KMS-11 (cell line): ENCODE measurements at regions not wholly inside any gene's neighbourhood (a gene's known extent, or its start where the extent isn't known, plus 50 kb on each side); places are given as distances from the start of the nearest gene placed in this dataset.

Experiments
- H2AFZ ChIP-seq: fragments of 200-600 bp; sonication (generic); 2 replicates; pipeline ENCODE4 v1.6.1; 2016; ENCODE audit warnings: antibody characterized with exemption, mixed run types, low read depth
- H3K27ac ChIP-seq: fragments of 200-600 bp; sonication (generic); 2 replicates; pipeline ENCODE4 v1.6.1; 2016; ENCODE audit warnings: mild to moderate bottlenecking, mixed run types
- H3K27me3 ChIP-seq: fragments of 200-600 bp; sonication (generic); 2 replicates; pipeline ENCODE4 v1.6.1; 2017; ENCODE audit warnings: mild to moderate bottlenecking, low read depth, mixed run types, moderate library complexity; ENCODE audit not compliant: insufficient read depth
- H3K36me3 ChIP-seq: fragments of 200-600 bp; sonication (generic); 2 replicates; pipeline ENCODE4 v1.6.1; 2017; ENCODE audit warnings: mild to moderate bottlenecking, mixed run types; ENCODE audit not compliant: insufficient read depth
- H3K4me1 ChIP-seq: fragments of 200-600 bp; sonication (generic); 2 replicates; pipeline ENCODE4 v1.6.1; 2016; ENCODE audit warnings: mild to moderate bottlenecking, low read depth, mixed run types; ENCODE audit not compliant: poor library complexity, severe bottlenecking
- H3K4me2 ChIP-seq: fragments of 200-600 bp; sonication (generic); 2 replicates; pipeline ENCODE4 v1.7.0; 2016; ENCODE audit warnings: mild to moderate bottlenecking, mixed run types
- H3K4me3 ChIP-seq: fragments of 200-600 bp; sonication (generic); IDR thresholded peaks from 2 replicates; pipeline ENCODE4 v1.6.1; 2017; ENCODE audit warnings: low read depth, low read length, mixed read lengths; ENCODE audit not compliant: insufficient read depth
- H3K79me2 ChIP-seq: fragments of 200-600 bp; sonication (generic); 2 replicates; pipeline ENCODE4 v1.6.1; 2016; ENCODE audit warnings: low read depth, mixed run types; ENCODE audit not compliant: insufficient read depth
- H3K9ac ChIP-seq: fragments of 200-600 bp; sonication (generic); 2 replicates; pipeline ENCODE4 v1.6.1; 2016; ENCODE audit warnings: mild to moderate bottlenecking, mixed run types
- H4K20me1 ChIP-seq: fragments of 200-600 bp; sonication (generic); 2 replicates; pipeline ENCODE4 v1.6.1; 2016; ENCODE audit warnings: mild to moderate bottlenecking, mixed run types; ENCODE audit not compliant: insufficient read depth
- CTCF ChIP-seq: fragments of 200-600 bp; sonication (generic); conservative IDR thresholded peaks from 2 replicates; pipeline ENCODE4 v1.6.1; 2017; ENCODE audit warnings: low read depth, mild to moderate bottlenecking, antibody characterized with exemption, low read length, moderate library complexity, mixed read lengths

- Histone ChIP-seq H3K27me3 (no peaks in the 10 kb centered on the region), H3K4me2 (no peak overlapping the region), H3K9ac (no peak overlapping the region), H3K4me1 (no peaks in the 10 kb centered on the region), H3K79me2 (no peaks in the 10 kb centered on the region), H4K20me1 (no peaks in the 10 kb centered on the region), H2AFZ (no peak overlapping the region), H3K4me3 (no peak overlapping the region), H3K27ac (no peak overlapping the region), H3K36me3 (no peaks in the 10 kb centered on the region)
- no peak for TF ChIP-seq CTCF
Observed at GRCh38 chr11:79982185-79982584, 541.4 kb upstream of the TENM4 start.

DNA sequence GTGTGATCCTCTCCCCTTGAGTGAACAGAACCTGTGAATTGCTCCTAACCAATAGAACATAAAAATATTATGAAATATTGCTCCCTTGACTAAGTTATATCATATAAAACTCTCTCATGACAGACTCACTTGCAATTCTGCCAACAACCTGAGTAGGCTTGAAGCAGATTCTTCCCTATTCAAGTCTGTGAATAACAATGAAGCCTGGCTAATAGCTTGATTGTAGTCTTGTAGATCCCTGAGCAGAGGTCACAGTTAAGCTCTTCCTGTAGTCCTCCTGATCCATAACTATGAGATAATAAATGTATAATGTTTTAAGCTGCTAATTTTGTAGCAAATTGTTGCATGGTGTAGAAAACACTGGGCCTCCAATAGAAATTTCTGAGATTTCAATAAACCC, 540.1 kb upstream of the TENM4 start:
- no peak overlapping the region for H2AFZ ChIP-seq
- no peak overlapping the region for H3K9ac ChIP-seq
- H3K79me2 ChIP-seq: no peaks in the 10 kb centered on the region
- H3K36me3 ChIP-seq: no peaks in the 10 kb centered on the region
- no peaks in the 10 kb centered on the region for H4K20me1 ChIP-seq
- H3K4me2 ChIP-seq: no peak overlapping the region
- H3K27me3 ChIP-seq: no peaks in the 10 kb centered on the region
- H3K27ac ChIP-seq: no peak overlapping the region
- TF ChIP-seq CTCF: no peak
- no peaks in the 10 kb centered on the region for H3K4me1 ChIP-seq
- H3K4me3 ChIP-seq: no peak overlapping the region

DNA sequence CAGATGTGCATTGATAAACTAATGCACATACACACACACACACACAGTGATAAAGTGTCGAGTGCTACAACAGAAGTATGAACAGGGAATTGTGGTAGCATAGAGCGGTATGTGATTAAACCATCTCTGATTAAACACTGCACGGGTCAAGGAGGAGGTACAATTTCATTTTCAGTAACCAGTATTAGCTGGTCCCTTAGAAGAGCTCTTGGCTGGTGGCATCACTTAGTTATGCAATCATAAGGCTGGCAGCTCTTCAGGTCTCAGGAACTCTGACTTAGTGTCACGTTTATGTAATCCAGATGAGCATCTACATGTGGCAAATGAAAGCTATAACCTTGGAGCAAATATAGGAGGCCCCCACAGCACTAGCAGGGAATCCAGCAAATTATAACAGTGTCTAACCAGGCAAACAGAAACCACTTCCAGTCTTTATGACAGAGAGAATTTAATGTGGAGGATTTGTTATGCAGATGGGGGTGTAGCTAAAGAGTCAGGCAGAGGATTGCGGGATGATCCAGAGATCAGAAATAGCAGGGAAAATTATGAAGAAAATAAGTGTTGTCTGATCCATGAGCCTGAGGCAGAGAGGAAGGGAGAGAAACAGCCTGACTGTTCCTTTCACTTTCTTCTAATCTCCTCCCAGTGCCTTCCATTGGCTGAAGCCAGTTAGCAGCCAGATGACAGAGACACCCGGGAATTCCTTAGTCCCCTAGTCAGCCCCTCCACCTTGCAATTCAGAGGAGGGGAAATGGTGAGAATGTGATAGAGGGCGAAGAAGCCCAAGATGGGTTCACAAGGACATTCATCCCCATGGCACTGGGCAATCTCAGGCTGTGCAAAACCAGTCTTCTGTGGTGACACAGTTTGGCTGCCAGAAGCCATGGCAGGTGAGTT, 533.1 kb upstream of the TENM4 start:
- Histone ChIP-seq H3K4me2 (no peak overlapping the region), H3K27ac (no peak overlapping the region), H3K9ac (no peak overlapping the region), H4K20me1 (no peaks in the 10 kb centered on the region), H2AFZ (no peak overlapping the region), H3K36me3 (no peaks in the 10 kb centered on the region), H3K27me3 (no peaks in the 10 kb centered on the region), H3K79me2 (no peaks in the 10 kb centered on the region), H3K4me1 (no peaks in the 10 kb centered on the region), H3K4me3 (no peak overlapping the region)
- no peak for TF ChIP-seq CTCF

DNA sequence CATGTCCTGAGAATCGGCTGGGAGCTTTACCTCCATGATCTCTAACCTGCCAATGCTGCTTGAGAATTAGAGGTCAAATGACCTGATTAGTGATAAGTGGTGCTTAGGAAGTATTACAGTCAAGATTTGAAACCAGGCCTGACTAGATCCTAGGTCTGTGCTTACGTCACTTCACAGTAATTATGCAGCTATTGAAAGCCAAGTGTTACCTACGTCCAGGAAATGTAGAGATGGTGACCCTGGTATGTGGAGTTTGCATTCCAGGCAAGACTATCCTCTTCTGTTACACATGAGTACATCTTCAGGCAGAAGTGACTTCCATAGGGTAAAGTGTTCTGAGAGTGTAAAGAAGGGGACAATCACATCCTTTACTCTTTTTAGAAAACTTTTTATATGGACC, 530.4 kb upstream of the TENM4 start:
- H3K27ac ChIP-seq: no peak overlapping the region
- no peaks in the 10 kb centered on the region for H3K36me3 ChIP-seq
- H3K79me2 ChIP-seq: no peaks in the 10 kb centered on the region
- H3K4me2 ChIP-seq: no peak overlapping the region
- no peaks in the 10 kb centered on the region for H4K20me1 ChIP-seq
- no peaks in the 10 kb centered on the region for H3K4me1 ChIP-seq
- no peak overlapping the region for H2AFZ ChIP-seq
- no peak overlapping the region for H3K4me3 ChIP-seq
- TF ChIP-seq CTCF: no peak
- no peak overlapping the region for H3K9ac ChIP-seq
- no peaks in the 10 kb centered on the region for H3K27me3 ChIP-seq
